Heart right ventricle (tissue), 16 donors: ENCODE measurements at regions not wholly inside any gene's neighbourhood (a gene's known extent, or its start where the extent isn't known, plus 50 kb on each side); places are given as distances from the start of the nearest gene placed in this dataset.
"Not testable (repeated sequence)": the region's sequence is repeated elsewhere in the genome, so short reads cannot be mapped to it uniquely, and the experiment has no call there.

Experiments used
- ATAC-seq, 8 donors: fragments of 200-7000 bp; cut with Tn5 transposase; one replicate each; pipeline ENCODE4 v1.9.1; 2020; ENCODE audit warnings: mild to moderate bottlenecking in 8 of 8, moderate library complexity in 8 of 8, moderate number of reproducible peaks in 1 of 8
- DNase-seq, 2 donors: peaks; one replicate each; pipeline ENCODE4 v3.0.0-alpha.2; 2020
- H3K27ac ChIP-seq, 10 donors: fragments of 200-600 bp; sonication (generic) in 2 of 10; one replicate each; pipeline versions ENCODE4 v1.5.0 to v1.8.0; 2020 to 2022; ENCODE audit warnings: mild to moderate bottlenecking in 3 of 10
- H3K27me3 ChIP-seq, 7 donors: fragments of 200-600 bp; one replicate each; pipeline ENCODE4 v1.8.0; 2021 to 2022; ENCODE audit warnings: mild to moderate bottlenecking in 2 of 7
- H3K36me3 ChIP-seq, 9 donors: fragments of 200-600 bp; sonication (generic) in 1 of 9; one replicate each; pipeline versions ENCODE4 v1.5.0 to v1.8.0; 2020 to 2022; ENCODE audit warnings: mild to moderate bottlenecking in 2 of 9
- H3K4me1 ChIP-seq, 9 donors: fragments of 200-600 bp; sonication (generic) in 1 of 9; one replicate each; pipeline versions ENCODE4 v1.5.0 to v1.8.0; 2020 to 2022; ENCODE audit warnings: mild to moderate bottlenecking in 4 of 9
- H3K4me3 ChIP-seq, 10 donors: fragments of 200-600 bp; sonication (generic) in 2 of 10; one replicate each; pipeline versions ENCODE4 v1.5.0 to v1.8.0; 2020 to 2022; ENCODE audit warnings: mild to moderate bottlenecking in 7 of 10, moderate library complexity in 2 of 10
- H3K9me3 ChIP-seq, 11 donors: fragments of 200-600 bp in 10 of 11; sonication (generic) in 2 of 11; one replicate each; pipeline versions ENCODE4 v1.5.0 to v1.8.0; 2013 to 2022; ENCODE audit warnings: mild to moderate bottlenecking in 2 of 11, control low read depth in 1 of 11, moderate library complexity in 1 of 11
- WGBS, 2 donors: extraction: QIAGEN DNeasy Blood & Tissue Kit; methylation state at CpG; one replicate each; pipeline ENCODE4 v1.1.7; 2013; ENCODE audit warnings: inconsistent platforms in 1 of 2; 5-methylcytosine and 5-hydroxymethylcytosine counted together
- intact Hi-C, 10 donors: fragments of 100-400 bp; cut with DNase I; formaldehyde crosslinking; loops; one replicate each; pipeline versions ENCODE4 v1.11.1 to v1.14.2; 2022
- TF ChIP-seq, protein P1 (sequence below), 9 donors: fragments of 200-600 bp; sonication (generic) in 2 of 9; IDR thresholded peaks; one replicate each; pipeline versions ENCODE4 v1.5.0 to v1.8.0; 2021 to 2022; ENCODE audit warnings: antibody characterized with exemption in 9 of 9, mild to moderate bottlenecking in 5 of 9, moderate library complexity in 1 of 9
- donor health status: Arrhythmogenic right ventricular cardiomyopathy.
- donor health status: ischemic (EF 13 %, LVEDD 7.1; RV severe dilation, severe dysfunction).
- donor health status: healthy with polysubstance abuse.
- donor health status: DM: no; HTN: yes; CAD: no.
- donor health status: DM: no; HTN: no; CAD: no.
- donor health status: ischemic (EF 25% LVEDD 6.9; RV normal size, moderate dysfunction).
- donor health status: ischemic (EF 25% LVEDD 5.7; RV mildly dilated, moderate dysfunction).
- donor health status: healthy.
- donor health status: DM: yes; HTN: yes; CAD: no.
- donor health status: Ischemic cardiomyopathy.
- donor health status: ischemic (EF 35%, LVEDD 5.7; RV mildly dilated, moderate dysfunction).
- donor health status: nonischemic (EF 11% LVEDD 7.7; RV severe dilation, severe dysfunction).
- donor health status: DM: yes; HTN: yes; CAD: no.
- donor health status: PGD.
- donor health status: ischemic (EF 29% LVEDD 5.4; RV normal size, mild dysfunction).
- donor health status: nonischemic (EF 23%, LVEDD 6.1; RV moderate dilation, normal function).

DNA sequence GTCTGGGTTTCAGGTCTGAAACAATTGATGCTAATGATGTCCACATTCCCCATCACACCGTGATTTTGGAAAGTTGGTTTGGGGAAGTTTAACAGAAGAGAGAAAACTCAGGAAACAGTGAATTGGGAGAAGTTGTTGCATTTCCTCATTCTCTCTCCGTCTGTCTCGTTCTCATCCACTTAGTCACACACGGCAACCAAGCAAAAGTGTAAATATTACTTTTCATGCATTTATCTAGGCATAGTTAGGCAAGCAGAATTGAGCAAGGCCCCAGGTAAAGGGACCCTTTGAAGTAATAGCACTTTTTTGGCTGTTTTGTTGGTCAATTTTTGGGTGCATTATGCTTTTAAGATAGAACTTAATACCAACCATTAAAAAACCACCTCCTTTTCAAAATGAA lies 137.0 kb upstream of the SULF2 start:
- H3K27ac ChIP-seq = no peak overlapping the region
- no peak overlapping the region for H3K4me3 ChIP-seq
- no peak for ATAC-seq
- no peak for DNase-seq
- H3K27me3 ChIP-seq = peaks cover 0 to 45% (median 32%) of the 10 kb centered on the region in 7 donors
- TF ChIP-seq, protein P1, sequence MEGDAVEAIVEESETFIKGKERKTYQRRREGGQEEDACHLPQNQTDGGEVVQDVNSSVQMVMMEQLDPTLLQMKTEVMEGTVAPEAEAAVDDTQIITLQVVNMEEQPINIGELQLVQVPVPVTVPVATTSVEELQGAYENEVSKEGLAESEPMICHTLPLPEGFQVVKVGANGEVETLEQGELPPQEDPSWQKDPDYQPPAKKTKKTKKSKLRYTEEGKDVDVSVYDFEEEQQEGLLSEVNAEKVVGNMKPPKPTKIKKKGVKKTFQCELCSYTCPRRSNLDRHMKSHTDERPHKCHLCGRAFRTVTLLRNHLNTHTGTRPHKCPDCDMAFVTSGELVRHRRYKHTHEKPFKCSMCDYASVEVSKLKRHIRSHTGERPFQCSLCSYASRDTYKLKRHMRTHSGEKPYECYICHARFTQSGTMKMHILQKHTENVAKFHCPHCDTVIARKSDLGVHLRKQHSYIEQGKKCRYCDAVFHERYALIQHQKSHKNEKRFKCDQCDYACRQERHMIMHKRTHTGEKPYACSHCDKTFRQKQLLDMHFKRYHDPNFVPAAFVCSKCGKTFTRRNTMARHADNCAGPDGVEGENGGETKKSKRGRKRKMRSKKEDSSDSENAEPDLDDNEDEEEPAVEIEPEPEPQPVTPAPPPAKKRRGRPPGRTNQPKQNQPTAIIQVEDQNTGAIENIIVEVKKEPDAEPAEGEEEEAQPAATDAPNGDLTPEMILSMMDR (IDR thresholded peaks at IDR 0.05) = no peak
- H3K9me3 ChIP-seq = peaks cover 0 to 14% (median 0%) of the 10 kb centered on the region in 11 donors
- intact Hi-C loops = no loop called here
- H3K4me1 ChIP-seq = no peaks in the 10 kb centered on the region
- 61 to 68% methylated on average over 4 of the region's 4 CpGs for WGBS, 2 donors
- no peaks in the 10 kb centered on the region for H3K36me3 ChIP-seq

DNA sequence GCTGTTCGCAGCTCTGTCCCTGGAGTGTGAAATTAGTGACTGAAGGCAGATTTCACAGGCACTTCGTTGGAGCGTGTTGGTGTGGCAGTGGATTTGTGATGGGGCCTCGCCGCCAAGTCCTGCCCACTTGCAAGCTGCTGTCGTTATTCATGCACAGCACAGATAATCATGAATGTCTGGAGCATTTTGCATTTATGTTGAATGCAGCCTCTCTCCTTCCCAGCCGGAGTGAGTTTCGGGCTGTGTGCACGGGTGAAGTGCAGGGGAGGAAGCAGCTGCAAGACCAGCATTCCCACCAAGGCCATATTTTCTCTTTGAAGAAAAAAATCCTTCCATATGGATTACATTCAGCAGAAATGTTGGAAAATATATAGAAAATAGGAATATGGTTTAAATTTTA lies 136.5 kb upstream of the SULF2 start:
- H3K4me3 ChIP-seq, DNase-seq: not testable (repeated sequence)

DNA sequence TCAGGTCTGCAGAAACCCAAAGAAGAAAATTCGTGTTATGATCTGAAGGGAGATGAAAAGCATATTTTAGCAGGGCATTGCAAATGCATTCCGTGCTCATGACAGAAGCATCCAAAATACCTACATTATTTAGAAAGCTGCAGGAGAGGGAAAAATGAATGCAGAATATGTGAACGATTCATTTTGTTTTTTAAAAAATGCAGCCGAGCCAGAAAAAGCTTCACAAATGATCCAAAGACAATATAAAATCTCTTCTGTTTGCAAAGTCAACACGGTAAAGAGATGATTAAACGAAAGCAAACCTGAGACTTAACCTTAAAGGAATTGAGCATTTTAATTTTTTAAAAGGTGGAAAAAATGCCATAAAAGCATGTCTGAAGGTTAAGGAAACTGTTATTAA lies 136.1 kb upstream of the SULF2 start:
- H3K36me3 ChIP-seq = no peaks in the 10 kb centered on the region
- intact Hi-C loops = no loop called here
- WGBS, 2 donors = 64 to 72% methylated on average over 6 of the region's 6 CpGs
- no peak overlapping the region for H3K27ac ChIP-seq
- no peaks in the 10 kb centered on the region for H3K4me1 ChIP-seq
- ATAC-seq = no peak
- no peak overlapping the region for H3K4me3 ChIP-seq
- TF ChIP-seq, protein P1 (IDR thresholded peaks at IDR 0.05) = no peak
- DNase-seq = no peak
- peaks cover 0 to 21% (median 0%) of the 10 kb centered on the region in 11 donors for H3K9me3 ChIP-seq
- peaks cover 0 to 45% (median 32%) of the 10 kb centered on the region in 7 donors for H3K27me3 ChIP-seq

More for the DNA sequence above, 136.5 kb upstream of the SULF2 start:
- ATAC-seq, H3K4me1 ChIP-seq, H3K36me3 ChIP-seq, intact Hi-C loops, H3K27ac ChIP-seq: not testable (repeated sequence)
- Histone ChIP-seq H3K27me3 (peaks cover 0 to 45% (median 32%) of the 10 kb centered on the region in 7 donors), H3K9me3 (peaks cover 0 to 19% (median 0%) of the 10 kb centered on the region in 11 donors)
- 47 to 51% methylated on average over 7 to 8 of the region's 9 CpGs for WGBS, 2 donors

DNA sequence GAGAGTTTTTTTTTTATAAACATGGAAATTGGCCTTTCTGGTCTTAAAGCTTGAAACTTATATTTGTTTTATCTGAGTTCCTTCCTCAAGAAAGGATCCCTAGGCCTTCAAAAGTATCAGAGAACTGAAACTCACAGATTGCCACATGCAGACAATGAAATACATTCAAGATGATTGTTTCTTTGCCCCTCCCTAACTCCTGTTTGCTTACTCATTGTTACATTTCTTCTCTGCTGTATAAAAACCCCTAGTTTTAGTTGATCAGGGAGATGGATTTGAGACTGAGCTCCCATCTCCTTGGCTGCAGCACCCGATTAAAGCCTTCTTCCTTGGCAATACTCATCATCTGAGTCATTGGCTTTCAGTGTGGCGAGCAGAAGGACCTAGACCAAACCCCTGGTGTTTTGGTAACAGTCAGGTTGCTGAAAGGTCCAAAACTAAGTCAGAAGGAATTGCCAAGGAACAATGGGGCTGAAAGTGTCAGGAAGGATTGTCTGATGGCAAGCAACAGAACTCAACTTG lies 132.3 kb upstream of the SULF2 start:
- ATAC-seq (no peak), DNase-seq (no peak)
- Histone ChIP-seq H3K27me3 (peaks cover 0 to 31% (median 20%) of the 10 kb centered on the region in 7 donors), H3K36me3 (no peaks in the 10 kb centered on the region), H3K27ac (no peak overlapping the region), H3K9me3 (peaks cover 0 to 21% (median 0%) of the 10 kb centered on the region in 11 donors), H3K4me3 (no peak overlapping the region), H3K4me1 (no peaks in the 10 kb centered on the region)
- WGBS, 2 donors = 92 to 94% methylated on average over 2 of the region's 2 CpGs
- intact Hi-C loops = no loop called here
- TF ChIP-seq, protein P1 (IDR thresholded peaks at IDR 0.05) = no peak

DNA sequence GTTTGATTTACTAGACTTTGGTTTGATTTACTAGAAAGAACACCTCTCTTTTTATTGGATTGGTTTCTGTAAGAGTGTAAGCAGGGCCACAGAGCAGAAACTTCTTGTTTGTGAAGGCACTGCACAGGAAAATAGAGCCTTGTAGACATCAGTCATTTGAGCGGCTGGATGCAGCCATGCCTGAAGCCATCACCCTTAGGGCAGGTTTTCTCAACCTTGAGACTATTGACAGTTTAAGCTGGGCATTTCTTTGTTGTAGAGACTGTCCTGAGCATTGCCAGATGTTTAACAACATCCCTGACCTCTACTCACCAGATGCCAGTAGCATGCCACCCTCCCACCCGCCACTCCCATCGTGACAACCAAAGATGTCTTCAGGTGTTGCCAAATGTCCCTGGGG lies 130.2 kb upstream of the SULF2 start:
- TF ChIP-seq, protein P1 (IDR thresholded peaks at IDR 0.05) = no peak
- no peaks in the 10 kb centered on the region for H3K4me1 ChIP-seq
- no peak overlapping the region for H3K27ac ChIP-seq
- H3K9me3 ChIP-seq = peaks cover 0 to 21% (median 0%) of the 10 kb centered on the region in 11 donors
- no peak overlapping the region for H3K4me3 ChIP-seq
- intact Hi-C loops = no loop called here
- peaks cover 0 to 30% (median 12%) of the 10 kb centered on the region in 7 donors for H3K27me3 ChIP-seq
- WGBS, 2 donors = 92 to 93% methylated on average over 3 of the region's 3 CpGs
- ATAC-seq (no peak), DNase-seq (no peak)
- H3K36me3 ChIP-seq = no peaks in the 10 kb centered on the region
